ENCODE measurements at regions not wholly inside any gene's neighbourhood (a gene's known extent, or its start where the extent isn't known, plus 50 kb on each side); places are given as distances from the start of the nearest gene placed in this dataset.

DNA sequence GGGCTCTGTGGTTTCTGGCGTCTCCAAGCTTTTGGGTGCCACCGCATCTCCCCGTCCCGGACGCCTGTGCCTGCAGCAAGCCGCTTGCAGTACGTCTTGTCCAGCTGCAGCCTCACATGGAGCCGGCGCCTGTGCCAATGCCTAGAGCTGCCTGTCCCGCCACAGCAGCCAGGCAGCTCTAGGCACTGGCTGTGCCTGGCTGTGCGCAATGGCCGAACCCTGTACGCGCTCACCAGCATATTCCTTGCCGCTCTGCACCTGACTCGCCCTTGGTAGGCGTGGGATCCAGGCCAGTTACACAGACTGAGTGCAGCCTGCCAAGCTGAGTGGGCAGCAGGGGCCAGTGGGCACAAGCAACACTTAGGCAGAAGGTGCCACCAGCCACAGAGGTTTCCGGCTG is 381.2 kb upstream of the SORCS1 start:
- Histone ChIP-seq H3K4me3 (ENCODE audit: low read depth, low read length) (no peak overlapping the region), H3K27me3 (ENCODE audit: control insufficient read depth, insufficient read depth, low read length) (no peaks in the 10 kb centered on the region), H3K36me3 (ENCODE audit: control insufficient read depth, insufficient read depth, low read length) (no peaks in the 10 kb centered on the region)
- no peak for DNase-seq (ENCODE audit: low read depth)
- TF ChIP-seq, protein P1, sequence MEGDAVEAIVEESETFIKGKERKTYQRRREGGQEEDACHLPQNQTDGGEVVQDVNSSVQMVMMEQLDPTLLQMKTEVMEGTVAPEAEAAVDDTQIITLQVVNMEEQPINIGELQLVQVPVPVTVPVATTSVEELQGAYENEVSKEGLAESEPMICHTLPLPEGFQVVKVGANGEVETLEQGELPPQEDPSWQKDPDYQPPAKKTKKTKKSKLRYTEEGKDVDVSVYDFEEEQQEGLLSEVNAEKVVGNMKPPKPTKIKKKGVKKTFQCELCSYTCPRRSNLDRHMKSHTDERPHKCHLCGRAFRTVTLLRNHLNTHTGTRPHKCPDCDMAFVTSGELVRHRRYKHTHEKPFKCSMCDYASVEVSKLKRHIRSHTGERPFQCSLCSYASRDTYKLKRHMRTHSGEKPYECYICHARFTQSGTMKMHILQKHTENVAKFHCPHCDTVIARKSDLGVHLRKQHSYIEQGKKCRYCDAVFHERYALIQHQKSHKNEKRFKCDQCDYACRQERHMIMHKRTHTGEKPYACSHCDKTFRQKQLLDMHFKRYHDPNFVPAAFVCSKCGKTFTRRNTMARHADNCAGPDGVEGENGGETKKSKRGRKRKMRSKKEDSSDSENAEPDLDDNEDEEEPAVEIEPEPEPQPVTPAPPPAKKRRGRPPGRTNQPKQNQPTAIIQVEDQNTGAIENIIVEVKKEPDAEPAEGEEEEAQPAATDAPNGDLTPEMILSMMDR (IDR thresholded peaks at IDR 0.05; ENCODE audit: insufficient read depth, low read length, poor library complexity, severe bottlenecking), result no peak

DNA sequence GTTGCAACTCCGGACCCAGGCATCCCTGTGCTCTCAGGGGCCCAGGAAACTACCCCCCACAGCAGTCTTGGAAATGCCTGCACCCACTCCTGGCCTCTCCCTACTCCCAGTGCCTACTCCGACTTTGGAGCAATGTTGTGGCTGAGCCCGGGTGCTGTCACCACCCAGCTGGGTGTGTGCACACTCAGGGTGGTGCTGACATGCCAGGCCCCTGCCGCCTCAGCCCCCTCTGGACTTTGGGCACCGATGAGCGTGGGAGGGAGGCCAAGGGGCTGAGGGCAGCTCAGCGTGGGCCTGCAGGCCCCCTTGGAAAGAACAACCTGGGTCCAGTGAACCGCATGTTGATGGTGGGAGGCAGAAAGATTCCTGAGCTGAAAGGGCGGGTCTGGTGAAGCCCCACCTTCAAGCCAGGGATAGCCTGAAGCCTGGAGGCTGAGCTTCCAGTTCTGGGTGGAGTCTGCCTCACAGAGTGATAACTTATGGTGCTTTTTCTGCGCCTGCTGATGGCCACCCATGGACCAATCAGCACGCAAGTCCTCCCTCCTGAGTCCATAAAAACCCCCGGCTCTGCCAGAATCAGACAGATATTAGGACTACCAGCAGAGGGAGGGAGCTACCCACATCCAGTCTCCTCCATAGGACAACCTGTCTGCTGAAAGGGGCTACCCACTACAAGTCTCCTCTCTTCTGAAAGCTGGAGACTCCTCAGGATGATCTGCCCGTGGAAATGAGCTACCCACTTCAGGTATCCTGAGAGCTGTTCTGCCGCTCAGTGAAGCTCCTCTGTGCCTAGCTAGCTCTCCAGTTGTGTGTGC is 380.4 kb upstream of the SORCS1 start:
- Histone ChIP-seq H3K36me3 (ENCODE audit: control insufficient read depth, insufficient read depth, low read length) (no peaks in the 10 kb centered on the region), H3K4me3 (ENCODE audit: low read depth, low read length) (no peak overlapping the region), H3K27me3 (ENCODE audit: control insufficient read depth, insufficient read depth, low read length) (no peaks in the 10 kb centered on the region)
- TF ChIP-seq, protein P1 (IDR thresholded peaks at IDR 0.05; ENCODE audit: insufficient read depth, low read length, poor library complexity, severe bottlenecking), result no peak
- DNase-seq (ENCODE audit: low read depth), result no peak

DNA sequence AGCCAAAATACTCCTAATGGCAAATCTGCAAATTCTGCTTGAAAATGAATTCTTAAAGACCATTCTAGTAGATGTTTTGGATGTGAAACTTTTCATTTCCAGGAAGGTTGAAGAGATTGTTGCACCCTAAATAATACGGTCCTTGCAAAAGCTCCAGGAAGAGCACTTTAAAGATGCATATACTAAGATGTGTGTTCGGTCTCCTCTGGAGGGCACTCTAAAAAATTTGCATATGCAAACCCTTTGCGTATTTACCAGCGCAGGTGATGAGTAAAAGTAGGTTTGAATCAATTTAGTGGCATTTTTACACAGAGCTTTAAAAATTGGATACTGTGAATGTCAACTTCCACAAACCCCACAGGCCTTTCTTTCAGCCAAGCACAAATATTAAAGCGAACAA is 378.1 kb upstream of the SORCS1 start:
- TF ChIP-seq, protein P1 (IDR thresholded peaks at IDR 0.05; ENCODE audit: insufficient read depth, low read length, poor library complexity, severe bottlenecking), result no peak
- Histone ChIP-seq H3K36me3 (ENCODE audit: control insufficient read depth, insufficient read depth, low read length) (no peaks in the 10 kb centered on the region), H3K27me3 (ENCODE audit: control insufficient read depth, insufficient read depth, low read length) (no peaks in the 10 kb centered on the region), H3K4me3 (ENCODE audit: low read depth, low read length) (no peak overlapping the region)
- no peak for DNase-seq (ENCODE audit: low read depth)

DNA sequence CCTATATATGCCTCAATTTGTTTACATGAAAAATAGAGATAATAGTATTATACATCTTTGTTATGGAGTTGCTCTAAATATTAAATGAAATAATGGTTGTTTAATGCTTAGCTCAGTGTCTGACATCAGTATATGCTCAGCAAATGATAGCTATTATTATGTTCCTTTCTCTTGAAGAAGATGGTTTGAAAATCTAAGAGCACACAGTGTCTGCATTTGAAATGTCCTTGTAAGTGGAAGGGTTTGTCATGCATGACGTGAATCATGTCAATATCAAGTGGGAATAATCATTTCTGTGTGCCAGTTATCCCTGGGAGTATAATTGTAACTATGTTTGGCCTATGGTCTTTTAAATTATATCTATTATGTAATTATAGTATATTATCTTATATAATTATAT is 377.5 kb upstream of the SORCS1 start:
- DNase-seq (ENCODE audit: low read depth), result no peak
- TF ChIP-seq, protein P1 (IDR thresholded peaks at IDR 0.05; ENCODE audit: insufficient read depth, low read length, poor library complexity, severe bottlenecking), result no peak
- H3K36me3 ChIP-seq (ENCODE audit: control insufficient read depth, insufficient read depth, low read length), result no peaks in the 10 kb centered on the region
- H3K27me3 ChIP-seq (ENCODE audit: control insufficient read depth, insufficient read depth, low read length), result no peaks in the 10 kb centered on the region
- no peak overlapping the region for H3K4me3 ChIP-seq (ENCODE audit: low read depth, low read length)

DNA sequence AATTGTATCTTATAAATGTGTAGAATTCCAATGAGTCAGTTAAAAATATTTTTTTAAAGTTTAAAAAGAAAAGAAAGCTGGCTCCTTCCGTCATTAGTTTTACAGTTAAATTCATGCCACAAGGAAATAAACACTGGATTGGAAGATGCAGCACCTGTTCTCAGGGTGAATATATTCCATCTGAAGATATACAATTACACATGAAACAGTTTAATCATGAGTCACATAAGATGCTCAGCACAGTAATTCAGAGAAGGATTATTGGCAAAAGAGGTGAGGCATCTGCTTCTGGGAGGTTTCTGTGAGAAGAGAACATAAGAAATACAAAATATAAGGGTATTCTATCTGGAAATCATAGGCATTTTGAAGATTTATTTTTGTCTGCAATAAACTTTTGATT is 376.5 kb upstream of the SORCS1 start:
- Histone ChIP-seq H3K36me3 (ENCODE audit: control insufficient read depth, insufficient read depth, low read length) (no peaks in the 10 kb centered on the region), H3K27me3 (ENCODE audit: control insufficient read depth, insufficient read depth, low read length) (no peaks in the 10 kb centered on the region), H3K4me3 (ENCODE audit: low read depth, low read length) (no peak overlapping the region)
- TF ChIP-seq, protein P1 (IDR thresholded peaks at IDR 0.05; ENCODE audit: insufficient read depth, low read length, poor library complexity, severe bottlenecking), result no peak
- no peak for DNase-seq (ENCODE audit: low read depth)

DNA sequence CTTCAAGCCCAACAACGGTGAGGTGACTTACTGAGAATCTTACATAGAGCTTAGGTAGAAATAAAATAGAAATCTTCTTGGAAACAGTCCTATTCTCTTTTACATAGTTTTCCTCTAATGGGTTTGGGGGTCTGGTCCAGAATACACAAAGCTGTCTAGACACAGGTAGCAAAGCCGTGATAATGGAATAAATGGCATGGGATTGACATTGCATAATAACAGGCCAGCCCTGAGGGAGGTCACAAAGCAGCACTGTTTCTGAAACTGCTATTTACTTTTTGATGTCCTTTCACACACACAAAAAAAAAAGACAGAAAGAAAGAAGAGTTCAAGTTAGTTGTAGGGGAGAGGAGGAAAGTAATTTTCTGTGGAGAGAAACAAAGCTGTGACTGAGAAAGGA is 364.8 kb upstream of the SORCS1 start:
- H3K27me3 ChIP-seq (ENCODE audit: control insufficient read depth, insufficient read depth, low read length), result no peaks in the 10 kb centered on the region
- H3K4me3 ChIP-seq (ENCODE audit: low read depth, low read length), result no peak overlapping the region
- TF ChIP-seq, protein P1 (IDR thresholded peaks at IDR 0.05; ENCODE audit: insufficient read depth, low read length, poor library complexity, severe bottlenecking), result no peak
- no peaks in the 10 kb centered on the region for H3K36me3 ChIP-seq (ENCODE audit: control insufficient read depth, insufficient read depth, low read length)
- no peak for DNase-seq (ENCODE audit: low read depth)
